DOHH2 (cell line): ENCODE measurements at regions not wholly inside any gene's neighbourhood (a gene's known extent, or its start where the extent isn't known, plus 50 kb on each side); places are given as distances from the start of the nearest gene placed in this dataset.

Experiments
- CTCF ChIP-seq: fragments of 200-600 bp; sonication (generic); IDR thresholded peaks from one replicate; pipeline ENCODE4 v1.5.1; 2014; ENCODE audit warnings: antibody characterized with exemption, mild to moderate bottlenecking, low read depth, low read length; ENCODE audit not compliant: poor library complexity, severe bottlenecking
- EZH2phosphoT487 ChIP-seq: fragments of 200-600 bp; sonication (generic); IDR thresholded peaks from 2 replicates; pipeline ENCODE4 v1.6.1; 2017; ENCODE audit warnings: borderline replicate concordance, mild to moderate bottlenecking, antibody characterized with exemption, low read length, moderate library complexity, mixed read lengths

GRCh38 chr9:88614359-88614758 is 79.4 kb downstream of the NXNL2 start:
- no peak for TF ChIP-seq CTCF
- TF ChIP-seq EZH2phosphoT487: no peak
